Pancreas (tissue), 10 donors: ENCODE measurements at regions not wholly inside any gene's neighbourhood (a gene's known extent, or its start where the extent isn't known, plus 50 kb on each side); places are given as distances from the start of the nearest gene placed in this dataset.

Experiments used
- ATAC-seq, 4 donors: fragments of 200-7000 bp; cut with Tn5 transposase; one replicate each; pipeline versions ENCODE4 v1.8.0 to v1.9.1; 2020; ENCODE audit warnings: mild to moderate bottlenecking in 4 of 4, moderate library complexity in 4 of 4
- DNase-seq, 6 donors: peaks; one replicate each; pipeline ENCODE4 v3.0.0-alpha.2; 2020
- FAIRE-seq: peaks from 2 replicates; lab custom pipeline; 2012; peaks lifted over from hg19 to GRCh38; lab: Jason Lieb, UNC
- H3K27ac ChIP-seq, 4 donors: fragments of 200-600 bp; sonication (generic); 1 replicate in 3 of 4; 2 replicates in 1 of 4; pipeline versions ENCODE4 v1.5.0 to v1.8.0; 2020
- H3K27me3 ChIP-seq, 4 donors: fragments of 200-600 bp; one replicate each; pipeline ENCODE4 v1.8.0; 2021
- H3K36me3 ChIP-seq, 3 donors: fragments of 200-600 bp; sonication (generic) in 1 of 3; one replicate each; pipeline versions ENCODE4 v1.5.0 to v1.8.0; 2020 to 2021
- H3K4me1 ChIP-seq, 3 donors: fragments of 200-600 bp; one replicate each; pipeline ENCODE4 v1.8.0; 2021
- H3K4me3 ChIP-seq, 4 donors: fragments of 200-600 bp; sonication (generic) in 2 of 4; one replicate each; pipeline versions ENCODE4 v1.5.0 to v1.8.0; 2020 to 2021
- H3K9me3 ChIP-seq, 4 donors: fragments of 200-600 bp; one replicate each; pipeline ENCODE4 v1.8.0; 2021
- WGBS, 2 donors: extraction: QIAGEN DNeasy Blood & Tissue Kit; methylation state at CpG; one replicate each; pipeline ENCODE4 v1.1.7; 2013; 5-methylcytosine and 5-hydroxymethylcytosine counted together
- intact Hi-C, 3 donors: fragments of 100-400 bp; cut with DNase I; formaldehyde crosslinking; loops; one replicate each; pipeline versions ENCODE4 v1.11.1 to v1.14.2; 2022
- TF ChIP-seq, protein P1 (sequence below), 4 donors: fragments of 200-600 bp; sonication (generic) in 3 of 4; IDR thresholded peaks; one replicate each; pipeline versions ENCODE4 v1.5.0 to v1.8.0; 2021; ENCODE audit warnings: antibody characterized with exemption in 4 of 4
- donor health status: healthy with polysubstance abuse.
- donor health status: DM: no; HTN: no; CAD: no; lungs with moderate emphysema.
- donor health status: DM: no; HTN: no; CAD: no.
- donor health status: control.
- donor health status: control.
- donor health status: Bipolar disorder and iron deficiency.
- donor health status: DM: yes; HTN: yes; CAD: no.
- donor health status: DM: no; HTN: no; CAD: no.
- donor health status: DM: no; HTN: no; CAD: no.
- donor health status: DM: yes; HTN: yes; CAD: no.

DNA sequence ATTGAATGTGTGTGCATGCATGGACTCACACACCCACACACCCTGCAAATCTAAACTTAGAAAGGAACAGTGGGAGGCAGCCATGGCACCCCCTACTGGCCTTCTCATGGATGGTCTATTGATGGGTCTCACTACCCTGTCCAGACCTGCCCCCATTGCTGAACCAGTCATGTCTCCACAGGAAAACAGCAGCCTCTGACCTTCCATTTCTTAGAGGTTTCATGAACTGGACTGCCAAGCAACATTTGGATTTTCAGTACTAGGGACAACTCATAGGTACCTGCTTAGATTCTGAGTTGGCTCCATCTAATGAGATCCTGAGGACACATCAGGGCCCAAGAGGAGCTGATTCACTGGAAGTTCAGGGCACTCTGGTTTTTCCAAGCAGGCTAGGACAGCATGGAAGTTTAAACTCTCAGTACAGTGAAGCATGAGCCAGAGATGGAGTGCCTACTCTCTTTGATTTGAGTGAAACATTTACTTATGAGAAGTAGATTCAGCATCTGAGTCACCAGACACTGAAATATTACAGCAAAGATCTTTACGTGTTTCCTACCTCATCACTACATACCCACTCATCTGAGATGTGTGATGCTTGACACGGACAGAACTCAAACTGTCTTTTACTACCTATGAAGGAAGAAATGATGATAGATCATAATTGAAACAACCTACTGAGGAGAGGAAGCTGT lies 98.9 kb upstream of the PLEKHG7 start:
- no peak overlapping the region for H3K4me3 ChIP-seq
- DNase-seq (no peak), FAIRE-seq (no peak), ATAC-seq (peak in 1 of 4 donors; percentile 25)
- no peaks in the 10 kb centered on the region for H3K9me3 ChIP-seq
- WGBS, 2 donors = 66 to 88% methylated on average over 2 of the region's 2 CpGs
- TF ChIP-seq, protein P1, sequence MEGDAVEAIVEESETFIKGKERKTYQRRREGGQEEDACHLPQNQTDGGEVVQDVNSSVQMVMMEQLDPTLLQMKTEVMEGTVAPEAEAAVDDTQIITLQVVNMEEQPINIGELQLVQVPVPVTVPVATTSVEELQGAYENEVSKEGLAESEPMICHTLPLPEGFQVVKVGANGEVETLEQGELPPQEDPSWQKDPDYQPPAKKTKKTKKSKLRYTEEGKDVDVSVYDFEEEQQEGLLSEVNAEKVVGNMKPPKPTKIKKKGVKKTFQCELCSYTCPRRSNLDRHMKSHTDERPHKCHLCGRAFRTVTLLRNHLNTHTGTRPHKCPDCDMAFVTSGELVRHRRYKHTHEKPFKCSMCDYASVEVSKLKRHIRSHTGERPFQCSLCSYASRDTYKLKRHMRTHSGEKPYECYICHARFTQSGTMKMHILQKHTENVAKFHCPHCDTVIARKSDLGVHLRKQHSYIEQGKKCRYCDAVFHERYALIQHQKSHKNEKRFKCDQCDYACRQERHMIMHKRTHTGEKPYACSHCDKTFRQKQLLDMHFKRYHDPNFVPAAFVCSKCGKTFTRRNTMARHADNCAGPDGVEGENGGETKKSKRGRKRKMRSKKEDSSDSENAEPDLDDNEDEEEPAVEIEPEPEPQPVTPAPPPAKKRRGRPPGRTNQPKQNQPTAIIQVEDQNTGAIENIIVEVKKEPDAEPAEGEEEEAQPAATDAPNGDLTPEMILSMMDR (IDR thresholded peaks at IDR 0.05) = no peak
- no peaks in the 10 kb centered on the region for H3K4me1 ChIP-seq
- intact Hi-C loops = no loop called here
- H3K27me3 ChIP-seq = no peaks in the 10 kb centered on the region
- no peaks in the 10 kb centered on the region for H3K36me3 ChIP-seq
- no peak overlapping the region for H3K27ac ChIP-seq

DNA sequence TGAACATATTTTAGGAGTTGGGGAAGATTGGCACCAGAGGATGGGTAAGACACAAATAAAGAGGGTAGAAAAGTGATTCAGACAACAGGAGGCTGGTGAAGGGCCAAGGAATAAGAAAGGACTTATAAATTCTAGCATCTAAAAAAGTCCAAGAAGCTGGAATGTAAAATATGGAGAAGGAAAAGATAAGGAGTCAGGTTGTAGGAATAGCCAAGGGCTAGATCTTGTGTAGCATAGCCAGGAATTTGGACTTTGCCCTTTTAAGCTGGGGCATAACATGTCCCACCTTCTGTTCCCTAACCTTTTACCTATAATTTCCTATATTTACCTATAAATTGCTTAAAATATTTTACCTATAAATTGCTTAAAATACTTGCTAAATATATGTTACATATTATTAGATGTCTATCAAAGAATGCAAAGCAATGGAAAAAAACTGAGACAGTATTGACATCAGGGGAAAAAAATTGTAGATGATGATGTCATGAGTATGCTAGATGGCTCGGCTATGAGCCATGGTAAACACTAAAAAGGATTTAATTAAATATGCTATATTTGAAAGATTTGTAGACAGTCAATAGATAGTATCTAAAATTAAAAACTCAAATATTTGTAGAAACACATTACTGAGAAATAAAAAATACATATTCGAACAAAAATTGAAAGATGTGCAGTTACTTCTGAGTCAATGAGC lies 99.7 kb upstream of the PLEKHG7 start:
- intact Hi-C loops = no loop called here
- Histone ChIP-seq H3K4me3 (no peak overlapping the region), H3K27ac (no peak overlapping the region), H3K9me3 (no peaks in the 10 kb centered on the region), H3K27me3 (no peaks in the 10 kb centered on the region), H3K36me3 (no peaks in the 10 kb centered on the region), H3K4me1 (no peaks in the 10 kb centered on the region)
- 37 to 40% methylated on average over 2 of the region's 2 CpGs for WGBS, 2 donors
- DNase-seq = no peak
- FAIRE-seq = no peak
- TF ChIP-seq, protein P1 (IDR thresholded peaks at IDR 0.05) = no peak
- ATAC-seq = peak in 1 of 4 donors; percentile 44

DNA sequence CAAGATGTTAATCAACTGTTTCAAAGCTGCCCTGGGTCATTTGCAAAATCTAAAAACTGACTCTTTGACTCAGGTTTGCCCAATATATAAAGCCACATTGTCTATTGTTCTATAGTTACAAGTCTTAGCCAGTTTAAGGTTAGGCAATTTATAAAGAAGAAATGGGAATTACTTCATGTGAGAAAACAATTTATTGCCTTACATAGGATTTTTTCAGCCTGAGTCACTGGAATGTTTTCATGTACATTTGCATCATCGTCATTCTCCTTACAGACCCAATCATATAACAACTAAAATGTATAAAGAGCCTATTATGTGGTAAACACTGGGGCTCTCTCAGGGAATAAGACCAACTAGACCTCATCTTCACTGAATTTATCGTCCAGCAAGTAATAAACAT lies 100.3 kb upstream of the PLEKHG7 start:
- H3K27me3 ChIP-seq = no peaks in the 10 kb centered on the region
- H3K4me3 ChIP-seq = no peak overlapping the region
- TF ChIP-seq, protein P1 (IDR thresholded peaks at IDR 0.05) = no peak
- FAIRE-seq = no peak
- ATAC-seq = no peak
- no peaks in the 10 kb centered on the region for H3K36me3 ChIP-seq
- H3K27ac ChIP-seq = no peak overlapping the region
- no peak for DNase-seq
- no peaks in the 10 kb centered on the region for H3K9me3 ChIP-seq
- H3K4me1 ChIP-seq = no peaks in the 10 kb centered on the region
- intact Hi-C loops = no loop called here
- 81 to 82% methylated on average over 2 of the region's 2 CpGs for WGBS, 2 donors

DNA sequence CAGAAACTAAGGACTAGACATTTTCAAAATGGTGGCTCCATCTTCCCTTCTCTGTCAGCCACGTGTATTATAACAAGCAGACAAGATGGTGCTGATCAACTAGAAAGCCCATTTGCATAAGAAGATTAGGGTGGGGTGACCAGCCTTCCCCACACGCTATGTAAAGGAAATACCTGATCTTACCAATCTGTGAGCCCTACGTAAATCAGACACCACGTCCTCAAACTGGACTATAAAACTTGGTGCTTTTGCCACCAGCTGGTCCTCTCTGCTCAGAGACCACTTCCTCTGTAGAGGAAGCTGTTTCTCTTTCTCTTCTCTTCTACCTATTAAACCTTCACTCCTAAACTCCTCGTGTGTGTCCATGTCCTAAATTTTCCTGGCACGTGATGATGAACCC lies 101.1 kb upstream of the PLEKHG7 start:
- no peaks in the 10 kb centered on the region for H3K36me3 ChIP-seq
- TF ChIP-seq, protein P1 (IDR thresholded peaks at IDR 0.05) = no peak
- no peak overlapping the region for H3K4me3 ChIP-seq
- H3K27ac ChIP-seq = no peak overlapping the region
- 85 to 91% methylated on average over 6 of the region's 6 CpGs for WGBS, 2 donors
- H3K27me3 ChIP-seq = no peaks in the 10 kb centered on the region
- DNase-seq = no peak
- no peak for ATAC-seq
- intact Hi-C loops = no loop called here
- no peaks in the 10 kb centered on the region for H3K9me3 ChIP-seq
- FAIRE-seq = no peak
- H3K4me1 ChIP-seq = no peaks in the 10 kb centered on the region

DNA sequence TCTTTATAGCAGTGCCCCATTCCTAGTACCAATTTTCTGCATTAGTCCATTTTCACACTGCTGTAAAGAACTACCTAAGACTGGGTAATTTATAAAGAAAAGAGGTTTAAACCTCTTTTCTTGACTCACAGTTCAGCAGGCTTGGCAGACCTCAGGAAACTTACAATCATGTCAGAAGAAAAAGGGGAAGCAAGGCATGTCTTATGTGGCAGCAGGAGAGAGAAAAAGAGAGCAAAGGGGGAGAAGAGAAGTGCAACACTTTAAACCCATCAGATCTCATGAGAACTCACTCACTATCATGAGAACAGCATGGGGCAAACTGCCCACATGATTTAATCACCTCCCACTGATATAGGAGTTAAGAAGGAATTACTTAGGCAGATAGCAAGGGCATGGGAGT lies 101.6 kb upstream of the PLEKHG7 start:
- FAIRE-seq (no peak), DNase-seq (no peak), ATAC-seq (no peak)
- H3K27me3 ChIP-seq = no peaks in the 10 kb centered on the region
- no peak overlapping the region for H3K27ac ChIP-seq
- no peaks in the 10 kb centered on the region for H3K9me3 ChIP-seq
- intact Hi-C loops = no loop called here
- no peaks in the 10 kb centered on the region for H3K36me3 ChIP-seq
- TF ChIP-seq, protein P1 (IDR thresholded peaks at IDR 0.05) = no peak
- no peak overlapping the region for H3K4me3 ChIP-seq
- no peaks in the 10 kb centered on the region for H3K4me1 ChIP-seq
